Activated CD4-positive, alpha-beta T cell treated with anti-CD3 and anti-CD28 coated beads, Interleukin-2, amount 50 U/mL, for 16 hours (primary cell): ENCODE measurements at regions not wholly inside any gene's neighbourhood (a gene's known extent, or its start where the extent isn't known, plus 50 kb on each side); places are given as distances from the start of the nearest gene placed in this dataset.
"Not testable (repeated sequence)": the region's sequence is repeated elsewhere in the genome, so short reads cannot be mapped to it uniquely, and the experiment has no call there.

Source experiments
- DNase-seq: peaks from one replicate; pipeline ENCODE4 v3.0.0-alpha.2; 2020

DNA sequence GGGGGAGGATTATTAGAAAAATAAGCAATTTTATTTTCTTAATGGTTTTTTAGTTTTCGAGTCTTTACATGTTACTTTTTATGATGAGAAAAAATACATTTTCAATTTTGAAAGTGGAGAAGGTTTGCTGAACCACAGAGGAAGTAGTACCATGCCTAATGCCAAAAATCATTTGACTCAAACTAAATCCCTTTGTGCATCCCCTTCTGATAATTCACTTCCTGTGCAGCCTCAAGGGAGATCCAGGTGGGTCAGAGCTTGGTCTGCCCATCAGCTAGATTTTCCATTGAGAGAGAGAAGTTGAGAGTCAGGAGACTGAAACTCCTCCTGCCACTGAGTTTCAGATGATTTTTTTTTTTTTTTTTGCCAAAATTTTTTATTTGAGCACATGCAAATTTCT lies 571.7 kb downstream of the LIG4 start:
- no peak for DNase-seq

DNA sequence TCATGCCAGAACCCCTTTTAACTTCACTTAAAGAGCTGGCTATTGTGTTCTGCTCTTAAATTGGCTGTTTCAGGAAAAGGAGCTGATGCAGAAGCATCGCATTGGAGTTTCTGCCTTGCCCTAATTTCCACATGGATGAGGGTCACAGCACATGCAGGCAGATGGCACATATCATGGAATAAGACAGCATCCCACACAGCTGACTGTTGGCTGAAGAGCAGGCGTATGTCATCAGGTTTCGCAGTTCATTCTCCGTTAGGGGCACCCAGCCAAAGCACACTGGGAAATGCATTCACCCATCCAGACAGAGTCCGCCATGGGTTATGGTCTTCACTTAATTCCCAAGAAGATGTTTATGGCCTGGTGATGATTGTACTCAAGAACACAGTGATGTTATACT lies 572.5 kb downstream of the LIG4 start:
- DNase-seq, result no peak

DNA sequence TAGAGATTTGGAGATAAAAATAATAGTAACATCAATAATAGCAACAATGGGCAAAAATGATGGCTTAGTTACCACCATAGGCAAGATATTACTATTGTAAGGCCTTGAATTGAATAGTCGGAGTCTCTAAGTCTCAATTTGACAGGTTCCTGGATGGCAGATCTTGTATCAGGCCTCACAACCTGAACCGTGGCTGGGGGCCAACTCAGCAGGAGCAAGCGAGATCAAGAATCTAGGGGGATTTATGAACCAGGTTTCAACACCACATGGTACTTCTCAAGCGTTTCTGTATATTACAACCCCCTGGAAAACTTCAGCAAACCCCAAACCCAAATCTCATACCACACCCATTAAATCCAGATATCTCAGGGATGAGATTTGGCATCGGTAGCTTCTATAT lies 573.8 kb downstream of the LIG4 start:
- DNase-seq, result no peak

DNA sequence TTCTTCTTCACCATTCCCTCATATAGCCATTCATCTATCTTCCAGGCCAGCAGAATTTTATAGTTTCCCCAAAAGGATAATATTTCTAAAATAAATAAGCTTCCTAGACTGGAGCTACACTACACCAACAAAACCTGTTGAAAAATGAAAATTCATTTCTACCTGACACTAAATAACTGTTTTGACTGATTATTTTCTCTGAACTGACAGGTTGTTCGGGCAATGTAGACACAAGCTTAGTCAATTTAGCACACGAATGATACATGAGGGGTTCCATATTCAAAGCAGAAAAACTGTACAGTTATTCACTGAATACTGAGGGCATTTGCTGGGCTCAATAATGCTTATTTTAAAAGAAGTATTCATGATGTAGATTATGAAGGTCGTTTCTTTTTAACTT lies 589.7 kb downstream of the LIG4 start:
- no peak for DNase-seq

DNA sequence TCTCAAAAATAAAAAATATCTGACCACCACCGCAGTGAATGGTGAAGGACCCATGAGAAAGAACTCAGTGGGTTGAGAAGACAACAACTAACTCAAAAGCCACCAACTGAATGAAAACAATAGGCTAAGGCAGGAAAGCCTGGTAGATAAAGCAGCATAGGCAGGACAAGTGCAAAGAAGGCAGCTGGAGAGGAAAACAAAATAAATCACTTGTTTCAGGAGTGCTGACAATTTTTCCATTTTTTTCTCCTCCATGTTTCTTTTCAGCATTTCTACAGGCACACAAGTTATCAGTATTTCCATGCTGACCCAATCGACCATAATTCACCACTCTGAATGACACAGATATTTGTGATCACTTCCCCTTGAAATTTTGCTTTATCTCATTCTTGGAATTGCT lies 597.8 kb downstream of the LIG4 start:
- no peak for DNase-seq

DNA sequence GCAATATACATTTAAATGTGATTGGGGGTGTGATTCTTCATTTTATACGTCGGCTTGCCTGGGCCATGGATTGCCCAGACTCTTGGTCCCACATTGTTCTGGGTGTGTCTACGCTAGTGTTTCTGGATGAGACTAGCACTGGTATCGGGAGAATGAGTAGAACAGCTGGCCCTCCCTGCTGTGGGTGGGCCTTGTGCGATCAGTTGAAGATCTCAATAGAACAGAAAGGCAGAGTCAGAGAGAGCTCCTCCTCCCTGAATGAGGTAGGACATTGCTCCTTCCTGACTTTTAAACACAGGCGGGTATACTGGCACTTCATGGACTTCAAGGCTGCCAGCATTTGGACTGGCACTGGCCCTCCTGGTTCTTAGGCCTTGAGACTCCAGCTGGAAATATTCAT lies 603.0 kb downstream of the LIG4 start:
- DNase-seq, result no peak

DNA sequence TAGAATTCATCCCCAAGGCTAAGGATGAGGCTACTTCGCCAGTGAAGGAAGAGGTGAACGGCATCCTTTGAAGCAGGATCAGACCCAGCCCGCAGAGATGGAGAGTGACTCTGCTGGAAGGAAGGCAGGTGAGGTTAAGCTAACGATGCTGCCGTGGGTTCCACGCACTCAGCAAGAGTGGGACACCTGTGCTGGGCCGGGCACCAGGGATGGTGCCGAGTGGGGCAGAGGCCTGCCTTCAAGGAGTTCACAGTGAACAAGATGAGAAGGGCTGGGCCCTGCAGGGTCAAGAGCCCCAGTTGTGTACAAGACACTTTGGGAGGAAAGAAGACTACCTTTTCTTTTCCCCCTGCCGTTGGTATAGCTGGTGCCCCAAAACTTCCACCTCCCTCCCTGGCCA lies 606.6 kb downstream of the LIG4 start:
- DNase-seq, result no peak

DNA sequence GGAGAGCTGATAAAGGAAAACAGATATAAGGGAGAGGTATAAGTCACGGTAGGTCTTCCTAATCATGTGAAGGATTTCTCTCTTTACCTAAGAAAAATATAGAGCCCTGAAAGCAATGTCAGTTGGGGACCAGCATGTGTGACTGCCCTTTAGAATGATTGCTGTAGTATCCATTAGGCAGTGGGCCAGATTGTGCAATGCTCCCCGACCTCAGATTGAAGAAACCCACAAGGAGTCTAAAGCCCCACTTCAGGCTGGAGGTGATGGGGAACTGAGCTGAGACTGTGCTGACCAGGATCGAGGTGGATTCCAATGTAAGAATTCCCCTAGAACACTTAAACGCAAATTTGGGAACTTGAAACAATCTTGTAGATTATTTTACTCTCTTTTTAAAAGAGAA lies 614.4 kb downstream of the LIG4 start:
- DNase-seq, result no peak

DNA sequence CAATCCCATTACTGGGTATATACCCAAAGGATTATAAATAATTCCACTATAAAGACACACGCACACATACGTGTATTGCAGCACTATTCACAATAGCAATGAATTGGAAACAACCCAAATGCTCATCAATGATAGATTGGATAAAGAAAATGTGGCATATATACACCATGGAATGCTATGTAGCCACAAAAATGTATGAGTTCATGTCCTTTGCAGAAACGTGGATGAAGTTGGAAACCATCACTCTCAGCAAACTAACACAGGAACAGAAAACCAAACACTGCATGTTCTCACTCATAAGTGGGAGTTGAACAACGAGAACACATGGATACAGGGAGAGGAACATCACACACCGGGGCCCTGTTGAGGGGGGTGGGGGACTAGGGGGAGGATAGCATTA lies 619.0 kb downstream of the LIG4 start:
- not testable (repeated sequence) for DNase-seq

DNA sequence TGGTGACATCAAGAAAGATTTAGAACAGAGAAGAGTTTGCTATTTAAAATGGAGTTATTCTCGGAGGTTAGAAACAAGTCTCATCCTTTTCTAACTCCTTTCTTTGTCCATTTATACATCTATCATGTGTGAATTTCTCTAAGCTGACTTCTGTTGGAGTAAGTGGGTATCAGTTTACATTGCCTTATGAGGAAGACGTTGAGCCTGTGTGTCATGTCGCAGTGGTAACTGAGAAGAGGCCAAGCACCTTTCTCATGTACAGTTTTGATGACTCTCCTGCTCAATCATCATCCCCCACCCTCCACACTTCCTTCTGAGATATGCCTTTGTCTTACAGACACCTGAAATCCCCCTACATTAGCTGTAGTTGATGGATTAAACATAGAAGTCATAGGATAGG lies 624.8 kb downstream of the LIG4 start:
- DNase-seq, result no peak

DNA sequence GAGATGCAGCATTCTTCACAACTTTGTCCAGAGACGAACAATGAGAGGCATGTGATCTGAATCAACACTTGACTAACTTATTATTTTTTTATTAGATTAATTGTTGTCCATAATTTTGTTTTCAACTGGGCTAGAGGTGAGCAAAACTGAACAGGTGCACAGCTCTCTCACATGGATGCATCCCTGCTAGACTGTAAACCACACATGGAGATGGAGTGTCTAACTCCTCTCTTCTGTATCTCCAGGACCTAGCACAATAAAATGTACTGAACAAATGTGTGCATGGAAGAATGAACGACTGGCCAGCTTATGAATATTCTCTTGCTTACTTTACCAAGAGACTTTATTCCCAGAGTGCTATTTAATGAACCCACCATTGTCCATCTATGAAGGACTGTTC lies 627.7 kb downstream of the LIG4 start:
- DNase-seq, result no peak

DNA sequence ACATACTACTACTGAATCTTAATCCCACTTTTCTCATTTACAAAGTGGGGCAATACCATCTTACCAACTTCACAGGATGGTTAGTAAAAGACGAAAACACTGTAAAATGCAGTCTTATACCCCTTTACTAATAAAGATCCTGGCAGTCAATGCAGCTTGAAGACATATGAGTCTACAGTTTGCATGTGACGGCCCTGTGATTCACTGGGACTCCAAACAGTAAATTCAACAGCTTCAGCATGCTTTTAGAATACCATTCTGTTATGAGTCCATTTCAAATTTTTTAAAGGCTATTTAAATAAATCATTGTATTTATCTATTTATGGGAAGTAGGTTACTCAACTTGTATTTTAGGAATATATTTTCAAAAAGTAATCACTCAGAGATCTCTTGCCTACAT lies 629.1 kb downstream of the LIG4 start:
- DNase-seq, result no peak

DNA sequence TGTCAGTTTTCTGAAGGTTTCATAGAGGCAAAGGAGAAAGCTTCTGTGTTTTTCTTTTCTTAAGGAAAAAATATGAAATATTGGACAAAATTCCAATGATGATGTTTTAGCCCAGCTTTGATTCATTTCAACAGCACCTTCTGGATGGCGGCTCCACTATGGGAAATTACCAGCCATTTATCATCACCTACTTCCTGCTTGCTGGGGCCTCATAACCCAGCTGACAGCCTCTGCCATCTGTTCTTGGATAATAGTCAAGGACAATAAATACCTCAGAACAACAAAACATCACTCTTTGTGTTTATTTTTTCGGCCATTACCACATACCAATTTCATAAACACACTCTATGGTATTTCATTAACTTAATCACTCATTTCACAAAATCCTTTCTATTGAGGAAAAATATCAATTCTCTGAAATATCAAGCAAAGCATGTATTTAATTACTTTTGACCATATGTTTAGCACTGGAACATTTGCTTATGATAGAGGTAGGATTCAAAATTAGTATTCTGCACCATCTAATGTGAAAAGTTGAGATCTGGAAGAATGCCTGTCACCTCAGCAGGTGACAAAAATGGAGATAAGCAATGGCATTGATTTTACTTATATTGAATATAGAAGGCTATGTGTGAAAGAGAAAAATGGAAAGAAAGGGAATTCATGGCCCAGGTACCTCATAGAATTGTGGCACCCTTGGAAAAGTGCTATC lies 629.7 kb downstream of the LIG4 start:
- no peak for DNase-seq

DNA sequence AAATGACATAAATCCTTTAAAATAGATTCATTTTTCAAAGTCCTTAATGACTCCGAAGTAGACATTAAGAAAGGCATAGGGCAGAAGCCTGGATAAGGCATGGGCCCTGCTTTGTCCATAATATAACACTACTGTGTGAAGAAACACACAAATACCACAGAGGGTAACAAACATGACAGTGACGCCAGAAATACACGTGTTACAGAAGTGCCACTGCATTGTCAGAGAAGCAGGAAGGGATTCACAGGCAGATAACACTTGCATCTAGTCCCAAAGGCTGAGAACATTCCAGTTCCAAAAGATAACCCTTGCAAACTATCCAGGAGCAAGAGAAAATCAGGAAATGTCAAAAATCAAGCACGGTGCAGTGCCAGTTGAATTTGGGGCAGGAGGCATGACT lies 633.2 kb downstream of the LIG4 start:
- no peak for DNase-seq

DNA sequence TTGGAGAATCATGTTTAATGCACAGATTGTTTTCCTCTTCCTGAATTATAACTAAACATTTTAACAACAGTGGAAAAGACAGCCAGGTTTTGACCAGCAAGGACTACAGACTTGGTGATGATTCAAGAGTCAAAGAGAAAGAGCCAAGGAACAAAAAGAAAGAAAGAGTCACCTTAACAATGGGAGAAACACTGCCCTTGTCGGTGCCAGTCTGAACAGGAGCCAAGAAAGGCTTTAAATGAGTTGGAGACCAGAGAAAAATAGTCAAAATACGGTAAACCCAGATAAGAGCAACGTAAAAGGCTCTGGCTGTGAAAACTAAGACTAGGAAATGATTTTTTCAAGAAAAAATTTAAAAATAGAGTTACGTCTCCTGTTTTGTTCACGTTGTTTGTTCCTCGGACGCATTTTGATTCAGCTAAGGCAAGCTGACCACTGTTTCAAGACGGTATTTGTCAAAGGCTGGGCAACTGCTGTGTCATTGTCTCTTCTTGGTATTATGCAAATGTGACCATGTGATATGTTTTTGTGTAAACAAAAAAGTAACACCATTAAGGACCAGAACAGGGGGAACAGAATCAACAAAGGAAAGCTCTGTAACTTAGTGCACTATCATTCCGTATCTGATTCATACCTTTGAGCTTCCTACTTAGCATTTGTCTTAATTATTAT lies 634.5 kb downstream of the LIG4 start:
- no peak for DNase-seq

DNA sequence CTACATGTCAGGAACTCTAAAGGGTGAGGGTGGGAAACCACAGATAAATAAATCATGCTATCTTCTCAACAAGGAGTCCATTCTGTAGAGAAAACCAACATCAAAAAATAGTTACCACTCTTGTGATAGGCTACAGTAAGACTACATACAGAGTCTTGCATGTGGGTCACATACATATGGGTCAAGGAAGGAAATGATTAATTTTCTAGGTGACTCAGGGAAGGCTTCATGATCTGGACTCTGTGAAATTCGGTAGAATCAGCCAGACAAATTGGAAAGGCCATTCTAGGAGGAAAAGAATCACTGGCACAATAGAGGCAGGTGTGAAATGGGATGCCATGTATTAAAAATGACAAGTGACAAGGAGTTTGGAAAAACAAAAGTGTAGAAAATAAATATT lies 638.9 kb downstream of the LIG4 start:
- DNase-seq, result no peak

DNA sequence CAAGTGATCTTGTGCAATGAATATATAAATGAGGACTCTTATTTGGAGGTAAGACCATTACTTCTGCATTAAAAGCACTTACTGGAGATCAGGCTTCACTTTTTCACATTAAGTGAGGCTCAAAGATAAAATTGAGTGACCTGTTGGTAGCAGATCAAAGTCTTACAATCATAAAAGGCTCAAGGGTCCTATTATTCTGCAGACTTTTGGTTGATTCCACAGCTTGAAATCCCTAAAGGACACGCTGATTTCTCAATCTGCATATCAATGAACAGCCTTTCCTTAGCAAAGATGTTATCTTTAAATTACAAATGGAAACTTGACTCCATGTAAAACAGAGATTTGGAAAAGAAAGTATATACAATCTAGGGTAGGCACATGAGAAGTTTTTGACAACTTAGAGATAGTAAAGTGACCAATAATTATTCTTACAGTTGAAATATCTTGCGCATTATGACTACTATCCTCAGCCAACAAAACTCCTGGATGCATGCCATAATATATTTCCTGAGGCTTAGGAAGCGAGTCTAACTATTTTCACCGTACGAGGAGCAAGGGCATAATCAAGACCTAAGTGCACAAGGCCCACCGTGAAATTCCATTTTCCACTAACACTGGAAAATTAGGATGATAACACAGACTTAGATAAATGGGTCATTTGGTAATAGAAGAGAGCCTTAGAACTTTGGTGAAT lies 640.7 kb downstream of the LIG4 start:
- DNase-seq, result no peak

DNA sequence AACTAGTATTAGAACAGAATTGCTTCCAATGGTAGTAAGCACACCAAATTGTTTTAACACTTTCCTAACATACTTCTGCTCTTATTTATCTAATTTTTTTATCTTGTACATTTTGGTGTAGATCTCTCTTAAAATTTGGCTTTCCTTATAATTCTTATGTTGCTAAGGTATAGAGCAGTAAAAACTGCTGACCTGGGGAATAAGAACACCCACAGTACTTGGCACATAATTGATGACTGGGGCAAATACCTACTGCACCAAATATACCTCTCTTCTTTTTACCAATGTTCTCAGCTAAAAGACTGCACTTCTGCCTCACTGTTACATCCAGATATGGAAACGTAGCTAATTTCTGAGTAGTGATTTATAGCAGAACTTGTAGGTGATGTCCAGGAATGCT lies 642.2 kb downstream of the LIG4 start:
- no peak for DNase-seq

DNA sequence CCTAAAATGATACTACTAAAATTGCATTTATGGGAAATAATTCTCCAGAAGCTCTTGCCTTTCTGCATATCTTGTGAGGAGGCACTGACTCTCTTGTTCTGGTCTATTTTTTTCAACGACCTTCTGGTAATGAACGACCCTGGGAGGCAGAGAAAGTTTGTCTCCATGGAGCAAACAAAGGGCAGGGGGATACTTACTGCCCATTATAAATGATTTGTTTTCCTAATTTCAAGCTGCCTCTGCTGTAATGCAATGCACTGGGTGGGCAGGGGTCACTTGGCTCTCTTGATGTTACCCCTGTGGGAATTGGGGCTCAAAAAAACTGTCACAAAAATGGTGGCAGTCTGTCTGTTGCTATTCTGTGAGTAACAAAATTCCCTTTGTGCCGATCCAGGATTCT lies 643.2 kb downstream of the LIG4 start:
- no peak for DNase-seq

DNA sequence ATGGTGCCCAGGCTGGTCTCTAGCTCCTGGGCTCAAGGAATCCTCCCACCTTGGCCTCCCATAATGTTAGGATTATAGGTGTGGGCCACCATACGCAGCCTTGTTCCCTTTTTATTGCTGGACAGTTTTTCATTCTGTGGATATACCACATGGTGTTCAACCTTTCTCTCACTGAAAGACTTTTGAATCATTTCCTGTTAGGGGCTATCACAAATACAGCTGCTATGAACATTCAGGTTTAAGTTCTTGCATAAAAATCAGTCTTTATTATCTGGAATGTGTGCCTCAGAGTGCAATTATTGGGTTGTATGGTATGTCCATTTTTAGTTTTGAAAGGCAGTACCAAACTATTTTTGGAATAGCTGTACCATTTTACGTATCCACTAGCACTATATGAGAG lies 647.2 kb downstream of the LIG4 start:
- DNase-seq, result no peak

DNA sequence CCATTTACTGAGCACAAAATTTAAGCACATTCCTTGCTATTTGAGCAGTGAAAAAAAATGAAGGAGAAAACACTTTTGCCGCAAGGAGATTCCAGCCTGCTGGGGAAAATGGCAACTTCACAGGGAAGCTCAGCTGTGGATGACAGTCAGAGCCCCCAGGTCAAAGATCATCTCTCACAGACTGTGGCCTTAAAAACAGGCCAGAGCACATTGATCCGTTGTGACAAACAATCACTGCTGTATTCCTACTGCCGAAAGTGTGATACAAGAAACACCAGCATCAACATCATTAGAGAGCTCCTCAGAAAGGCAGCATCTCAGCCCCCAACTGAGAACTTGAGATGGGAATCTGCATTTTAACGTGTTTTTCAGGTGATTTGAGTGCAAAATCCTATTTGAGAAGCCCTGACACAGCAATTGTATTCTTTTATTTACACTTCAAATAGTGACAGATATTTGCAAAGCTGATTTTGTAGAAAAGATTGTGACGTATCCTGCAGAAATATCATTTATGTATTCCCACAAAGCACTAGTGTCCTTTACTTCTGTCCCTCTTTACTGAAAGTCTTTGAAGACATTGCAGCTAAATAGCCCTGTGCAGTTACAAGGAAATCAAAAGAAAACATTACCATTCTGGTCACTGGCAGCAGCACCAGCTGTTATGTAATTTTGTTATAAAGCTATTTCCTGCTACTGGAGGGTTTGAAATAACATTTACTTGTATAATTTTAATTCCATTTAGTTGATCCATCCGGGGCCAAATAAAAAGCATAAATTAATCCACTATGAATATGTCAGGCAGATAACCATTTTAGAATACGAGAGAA lies 652.0 kb downstream of the LIG4 start:
- no peak for DNase-seq

DNA sequence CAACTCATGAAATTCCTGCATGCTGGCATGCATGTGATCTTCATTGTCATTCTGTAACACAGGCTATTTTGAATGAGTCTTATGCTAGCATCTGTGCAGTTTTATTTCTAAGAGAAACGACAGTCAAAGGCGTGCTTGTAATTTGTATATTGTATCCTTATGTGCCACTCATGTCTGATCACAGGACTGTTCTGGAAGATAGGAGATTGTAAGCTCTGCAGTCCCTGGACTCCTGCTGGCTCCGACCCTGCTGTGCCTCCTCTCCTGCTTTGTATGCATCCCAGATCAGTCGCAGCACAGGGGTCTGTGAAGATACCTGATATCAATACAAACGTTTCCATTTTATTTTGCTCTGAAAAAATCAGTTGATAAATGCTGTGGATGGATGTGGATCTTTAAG lies 653.1 kb downstream of the LIG4 start:
- DNase-seq, result no peak

DNA sequence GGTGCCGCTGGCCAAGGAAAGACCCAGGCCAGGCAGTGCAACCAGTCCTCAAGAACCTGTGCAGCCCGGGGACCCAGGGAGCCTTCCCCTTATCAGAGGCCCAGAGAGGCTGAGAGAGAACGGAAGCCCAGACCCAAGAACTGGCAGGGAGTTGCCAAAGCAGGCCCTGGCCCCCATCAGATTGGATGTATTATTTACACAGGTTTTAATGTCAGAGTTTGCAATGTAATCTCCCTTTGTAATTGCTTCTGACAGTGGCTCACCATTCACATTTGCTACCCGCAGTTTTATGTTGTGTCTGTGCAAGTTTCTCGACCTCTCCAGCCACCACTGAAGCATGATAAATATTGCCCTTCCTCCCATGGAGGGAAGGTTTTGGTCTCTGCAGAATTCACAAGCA lies 660.9 kb downstream of the LIG4 start:
- DNase-seq, result no peak

DNA sequence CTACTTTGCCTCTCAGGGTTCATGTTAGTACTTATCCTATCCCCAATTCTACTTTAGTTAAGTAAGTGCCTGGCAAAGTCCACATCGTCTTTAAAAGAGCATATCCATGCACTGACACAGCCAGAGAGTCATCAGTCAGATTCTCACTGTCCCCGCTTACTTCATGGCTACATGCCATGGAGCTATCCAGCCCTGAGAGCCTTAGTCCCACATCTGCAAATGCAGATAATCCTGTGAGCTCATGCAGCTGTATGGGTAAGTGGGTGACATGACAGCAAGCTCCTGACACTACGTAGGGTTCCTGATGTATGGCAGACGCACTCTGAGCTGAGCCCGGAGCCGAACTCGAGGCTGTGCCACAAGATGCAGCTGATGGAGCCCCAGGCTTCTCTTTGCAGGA lies 661.5 kb downstream of the LIG4 start:
- no peak for DNase-seq
